CD8-positive, alpha-beta memory T cell (primary cell): ENCODE measurements at regions not wholly inside any gene's neighbourhood (a gene's known extent, or its start where the extent isn't known, plus 50 kb on each side); places are given as distances from the start of the nearest gene placed in this dataset.

Experiments
- CTCF ChIA-PET: fragments of 350-600 bp; sonication (Branson Sonifier 250); formaldehyde crosslinking; loops from one replicate; lab custom pipeline; 2021; ENCODE audit warnings: antibody characterized with exemption; lab: Charles Lee
- POLR2A ChIA-PET: fragments of 350-600 bp; sonication (Branson Sonifier 250); formaldehyde crosslinking; loops from one replicate; lab custom pipeline; 2021; ENCODE audit warnings: antibody characterized with exemption; lab: Charles Lee
- DNase-seq, 5 donors: peaks; one replicate each; pipeline versions ENCODE4 v3.0.0 to v3.0.0-alpha.2; 2020 to 2022; ENCODE audit warnings: mixed read lengths in 1 of 5
- H3K27ac ChIP-seq: one replicate; pipeline ENCODE4 v1.7.0; 2013; ENCODE audit warnings: low read depth, mild to moderate bottlenecking, low read length, moderate library complexity
- H3K27me3 ChIP-seq: 2 replicates; pipeline ENCODE4 v1.7.0; 2013; ENCODE audit warnings: low read length, mild to moderate bottlenecking; ENCODE audit not compliant: insufficient read depth, poor library complexity, severe bottlenecking
- H3K36me3 ChIP-seq: 2 replicates; pipeline ENCODE4 v1.7.0; 2013; ENCODE audit warnings: mild to moderate bottlenecking, low read length, moderate library complexity; ENCODE audit not compliant: insufficient read depth
- H3K4me1 ChIP-seq: 2 replicates; pipeline ENCODE4 v1.7.0; 2013; ENCODE audit warnings: mild to moderate bottlenecking, low read length, moderate library complexity; ENCODE audit not compliant: insufficient read depth
- H3K4me3 ChIP-seq: 2 replicates; pipeline ENCODE4 v1.7.0; 2013; ENCODE audit warnings: mild to moderate bottlenecking, low read length
- H3K9me3 ChIP-seq: 2 replicates; pipeline ENCODE4 v1.7.0; 2013; ENCODE audit warnings: mild to moderate bottlenecking, low read length
- H3K27ac Mint-ChIP-seq, 8 donors: one replicate each; pipeline ENCODE4 v1.8.0; 2020 to 2021; ENCODE audit warnings: mixed read lengths in 8 of 8, mild to moderate bottlenecking in 6 of 8, inconsistent platforms in 3 of 8, moderate library complexity in 3 of 8
- H3K27me3 Mint-ChIP-seq, 2 donors: one replicate each; pipeline ENCODE4 v1.8.0; 2020 to 2021; ENCODE audit warnings: mixed read lengths in 2 of 2, mild to moderate bottlenecking in 1 of 2, moderate library complexity in 1 of 2
- H3K36me3 Mint-ChIP-seq, 3 donors: one replicate each; pipeline ENCODE4 v1.8.0; 2020 to 2021; ENCODE audit warnings: mixed read lengths in 3 of 3, inconsistent platforms in 1 of 3, mild to moderate bottlenecking in 1 of 3
- H3K4me1 Mint-ChIP-seq, 3 donors: one replicate each; pipeline ENCODE4 v1.8.0; 2020 to 2021; ENCODE audit warnings: mixed read lengths in 3 of 3, inconsistent platforms in 1 of 3, mild to moderate bottlenecking in 1 of 3
- H3K4me3 Mint-ChIP-seq, 7 donors: one replicate each; pipeline ENCODE4 v1.8.0; 2020 to 2021; ENCODE audit warnings: mixed read lengths in 7 of 7, mild to moderate bottlenecking in 6 of 7, moderate library complexity in 4 of 7, inconsistent platforms in 2 of 7
- H3K9me3 Mint-ChIP-seq, 5 donors: one replicate each; pipeline ENCODE4 v1.8.0; 2020 to 2022; ENCODE audit warnings: mixed read lengths in 5 of 5, mild to moderate bottlenecking in 3 of 5, moderate library complexity in 2 of 5, inconsistent platforms in 1 of 5

DNA sequence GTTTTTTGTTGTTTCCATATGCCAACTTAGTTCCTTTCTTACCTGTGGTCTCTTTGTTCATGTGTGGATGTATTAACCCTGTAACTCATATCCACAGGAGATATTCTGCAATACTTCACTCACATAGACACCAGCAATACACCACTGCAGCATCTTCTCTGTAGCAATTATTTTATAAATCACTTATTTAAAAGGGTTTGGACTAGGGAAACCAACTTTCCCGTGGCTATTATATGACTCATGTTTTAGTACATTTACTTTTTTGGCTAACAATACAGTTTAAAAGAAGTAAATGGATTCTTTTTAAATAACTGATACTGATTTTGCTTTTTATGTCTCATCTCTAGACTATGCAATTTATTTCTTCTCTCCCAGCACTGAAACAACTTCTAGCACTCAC lies 488.9 kb downstream of the MBD2 start:
- no peaks in the 10 kb centered on the region for H3K27me3 Mint-ChIP-seq
- H3K27ac Mint-ChIP-seq: no peak overlapping the region
- POLR2A ChIA-PET: no interaction called here
- H3K9me3 ChIP-seq: no peaks in the 10 kb centered on the region
- DNase-seq: no peak
- CTCF ChIA-PET: no interaction called here
- no peaks in the 10 kb centered on the region for H3K4me1 Mint-ChIP-seq
- H3K27me3 ChIP-seq: no peaks in the 10 kb centered on the region
- no peaks in the 10 kb centered on the region for H3K4me1 ChIP-seq
- H3K4me3 ChIP-seq: no peak overlapping the region
- H3K9me3 Mint-ChIP-seq: peaks cover 0 to 14% (median 9%) of the 10 kb centered on the region in 5 donors
- H3K36me3 ChIP-seq: no peaks in the 10 kb centered on the region
- no peak overlapping the region for H3K4me3 Mint-ChIP-seq
- no peak overlapping the region for H3K27ac ChIP-seq
- no peaks in the 10 kb centered on the region for H3K36me3 Mint-ChIP-seq

DNA sequence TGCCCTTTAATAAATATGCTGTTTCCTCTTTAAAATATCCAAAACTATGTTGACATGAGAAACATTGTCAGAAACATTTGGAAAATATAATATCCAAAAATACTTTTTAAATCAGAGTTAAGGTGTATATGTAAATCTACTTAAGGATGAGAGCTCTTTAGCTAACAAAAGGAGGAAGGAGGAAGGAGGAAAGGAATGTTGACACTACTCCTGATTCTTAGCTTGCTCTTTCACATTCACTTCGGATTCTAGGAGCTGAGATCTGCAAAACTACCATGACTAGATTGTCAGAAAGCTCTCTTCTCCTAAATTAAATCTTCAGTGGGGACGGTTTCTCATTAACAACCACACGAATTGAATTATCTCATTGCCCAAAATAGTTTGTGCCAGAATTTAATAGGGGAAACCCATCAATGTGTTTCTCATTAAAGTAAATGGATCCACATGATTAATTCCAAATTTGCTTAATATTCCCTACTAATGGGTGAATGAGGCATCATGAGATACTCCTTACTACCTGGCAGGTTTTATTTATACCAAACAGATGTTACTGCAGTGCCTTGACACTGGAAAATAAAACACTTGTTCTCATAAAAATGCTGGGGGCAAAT lies 509.1 kb downstream of the MBD2 start:
- no peaks in the 10 kb centered on the region for H3K36me3 Mint-ChIP-seq
- Histone ChIP-seq H3K27ac (no peak overlapping the region), H3K27me3 (no peaks in the 10 kb centered on the region), H3K9me3 (no peaks in the 10 kb centered on the region), H3K4me1 (no peaks in the 10 kb centered on the region), H3K4me3 (no peak overlapping the region), H3K36me3 (no peaks in the 10 kb centered on the region)
- ChIA-PET CTCF (no interaction called here), POLR2A (no interaction called here)
- no peaks in the 10 kb centered on the region for H3K27me3 Mint-ChIP-seq
- no peak overlapping the region for H3K4me3 Mint-ChIP-seq
- H3K27ac Mint-ChIP-seq: no peak overlapping the region
- H3K4me1 Mint-ChIP-seq: no peaks in the 10 kb centered on the region
- peaks cover 0 to 3% (median 0%) of the 10 kb centered on the region in 5 donors for H3K9me3 Mint-ChIP-seq
- DNase-seq: no peak

DNA sequence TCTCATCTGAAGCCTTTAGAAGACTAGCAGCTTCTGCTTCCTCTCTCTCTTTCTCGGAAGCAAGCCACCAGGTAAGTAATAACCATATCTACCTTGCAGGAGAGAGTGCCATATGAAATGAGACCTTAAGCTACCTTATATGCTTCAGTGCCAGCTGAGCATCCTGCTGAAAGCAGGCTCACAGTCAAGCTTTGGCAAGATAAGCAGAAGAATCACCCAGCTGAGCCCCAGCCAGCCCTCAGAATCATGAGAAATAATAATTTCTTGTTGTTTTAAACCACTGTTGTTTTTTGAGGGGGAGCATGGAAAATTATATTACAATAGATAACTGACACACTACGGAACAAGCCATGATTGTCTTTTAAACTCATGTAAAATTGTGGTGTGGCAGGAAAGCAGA lies 514.4 kb downstream of the MBD2 start:
- Mint-ChIP-seq H3K9me3 (peaks cover 0 to 7% (median 3%) of the 10 kb centered on the region in 5 donors), H3K27ac (no peak overlapping the region), H3K36me3 (no peaks in the 10 kb centered on the region), H3K4me1 (no peaks in the 10 kb centered on the region), H3K27me3 (peaks cover 0 to 2% of the 10 kb centered on the region in 2 donors), H3K4me3 (no peak overlapping the region)
- Histone ChIP-seq H3K9me3 (no peaks in the 10 kb centered on the region), H3K36me3 (no peaks in the 10 kb centered on the region), H3K27me3 (no peaks in the 10 kb centered on the region), H3K4me1 (no peaks in the 10 kb centered on the region), H3K4me3 (no peak overlapping the region), H3K27ac (no peak overlapping the region)
- no peak for DNase-seq
- ChIA-PET CTCF (no interaction called here), POLR2A (no interaction called here)

DNA sequence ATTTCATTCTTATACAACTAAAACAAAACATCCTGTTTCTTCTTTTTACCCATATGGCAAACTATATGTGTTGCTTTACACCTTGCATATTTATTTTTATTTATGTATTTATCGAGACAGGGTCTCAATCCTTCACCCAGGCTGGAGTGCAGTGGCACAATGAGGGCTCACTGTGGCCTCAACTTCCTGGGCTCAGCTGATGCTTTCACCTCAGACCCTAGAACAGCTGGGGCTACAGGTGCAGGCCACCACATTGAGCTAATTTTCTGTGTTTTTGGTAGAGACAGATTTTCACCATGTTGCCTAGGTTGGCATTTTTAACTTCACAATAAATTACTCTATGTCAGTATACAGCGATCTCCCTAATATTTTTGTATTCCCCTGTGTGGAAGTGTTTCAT lies 522.0 kb downstream of the MBD2 start:
- Mint-ChIP-seq H3K4me3 (no peak overlapping the region), H3K9me3 (peaks cover 0 to 3% (median 0%) of the 10 kb centered on the region in 5 donors), H3K4me1 (no peaks in the 10 kb centered on the region), H3K36me3 (no peaks in the 10 kb centered on the region), H3K27ac (no peak overlapping the region), H3K27me3 (peaks cover 0 to 2% of the 10 kb centered on the region in 2 donors)
- H3K4me1 ChIP-seq: no peaks in the 10 kb centered on the region
- H3K9me3 ChIP-seq: no peaks in the 10 kb centered on the region
- ChIA-PET CTCF (no interaction called here), POLR2A (no interaction called here)
- no peak overlapping the region for H3K27ac ChIP-seq
- H3K4me3 ChIP-seq: no peak overlapping the region
- no peaks in the 10 kb centered on the region for H3K36me3 ChIP-seq
- no peak for DNase-seq
- no peaks in the 10 kb centered on the region for H3K27me3 ChIP-seq

DNA sequence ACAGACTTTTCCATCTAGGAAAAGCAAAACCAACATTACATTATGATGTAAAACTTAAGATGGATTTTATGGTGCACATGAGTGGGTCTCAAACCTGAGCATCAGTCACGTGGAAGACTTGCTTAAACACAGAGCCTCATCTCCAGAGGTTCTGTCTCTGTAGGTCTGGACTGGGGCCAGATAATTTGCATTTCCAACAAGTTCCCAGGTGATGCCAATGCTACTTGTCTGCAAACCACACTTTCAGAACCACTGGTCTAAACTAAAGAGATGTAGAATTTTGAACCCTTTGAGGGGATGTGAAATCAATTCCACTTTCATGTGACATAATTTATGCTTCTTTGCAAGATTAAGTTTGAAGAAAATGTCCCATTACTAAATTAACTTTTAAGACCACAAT lies 522.8 kb downstream of the MBD2 start:
- ChIA-PET POLR2A (no interaction called here), CTCF (no interaction called here)
- no peak overlapping the region for H3K27ac ChIP-seq
- no peaks in the 10 kb centered on the region for H3K9me3 ChIP-seq
- no peaks in the 10 kb centered on the region for H3K4me1 Mint-ChIP-seq
- H3K36me3 Mint-ChIP-seq: no peaks in the 10 kb centered on the region
- H3K36me3 ChIP-seq: no peaks in the 10 kb centered on the region
- no peak overlapping the region for H3K27ac Mint-ChIP-seq
- H3K27me3 Mint-ChIP-seq: peaks cover 0 to 2% of the 10 kb centered on the region in 2 donors
- H3K4me3 ChIP-seq: no peak overlapping the region
- H3K4me3 Mint-ChIP-seq: no peak overlapping the region
- no peak for DNase-seq
- H3K4me1 ChIP-seq: no peaks in the 10 kb centered on the region
- H3K27me3 ChIP-seq: no peaks in the 10 kb centered on the region
- H3K9me3 Mint-ChIP-seq: peaks cover 0 to 3% (median 0%) of the 10 kb centered on the region in 5 donors

DNA sequence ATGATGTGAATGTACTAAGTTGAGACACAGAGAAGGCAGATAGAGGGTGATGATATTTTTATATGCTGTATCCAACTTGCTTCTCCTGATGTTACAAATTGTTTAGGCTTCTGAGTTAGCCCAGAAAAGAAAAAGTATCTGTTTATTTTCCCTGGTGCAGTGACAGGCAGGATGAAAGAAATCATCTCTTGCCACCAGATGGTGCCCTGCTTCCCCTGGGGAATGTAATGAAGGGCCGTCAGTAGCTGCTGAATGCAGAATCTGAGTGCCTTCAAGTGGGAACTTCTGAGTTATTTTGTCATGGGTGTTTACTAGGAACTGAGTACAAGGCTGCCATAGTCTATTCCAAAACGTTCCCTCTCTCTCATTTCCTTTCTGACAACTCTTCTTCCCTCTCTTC lies 525.6 kb downstream of the MBD2 start:
- H3K4me1 ChIP-seq: no peaks in the 10 kb centered on the region
- no peaks in the 10 kb centered on the region for H3K27me3 Mint-ChIP-seq
- POLR2A ChIA-PET: no interaction called here

DNA sequence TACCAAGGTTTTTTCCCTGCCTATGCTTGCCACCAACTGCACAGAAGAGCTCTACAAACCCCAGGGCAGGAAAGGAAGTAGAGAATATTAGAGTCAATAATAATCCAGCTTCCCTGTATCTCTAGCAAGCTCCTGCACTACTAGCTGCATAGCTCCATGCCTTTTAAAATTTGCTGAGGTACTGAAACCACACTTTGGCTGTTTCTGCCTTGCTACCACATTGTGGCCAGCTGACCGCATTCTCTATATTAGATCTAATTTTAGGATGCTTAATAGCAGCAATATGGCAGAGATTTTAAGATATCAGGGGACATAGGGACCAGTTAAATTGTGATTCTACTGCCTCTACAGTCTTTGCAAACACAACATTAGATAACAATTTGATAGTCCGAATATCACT lies 534.6 kb downstream of the MBD2 start:
- Mint-ChIP-seq H3K4me1 (no peaks in the 10 kb centered on the region), H3K9me3 (peaks cover 0 to 5% (median 2%) of the 10 kb centered on the region in 5 donors), H3K27me3 (no peaks in the 10 kb centered on the region), H3K36me3 (no peaks in the 10 kb centered on the region), H3K4me3 (no peak overlapping the region), H3K27ac (no peak overlapping the region)
- Histone ChIP-seq H3K4me3 (no peak overlapping the region), H3K27me3 (no peaks in the 10 kb centered on the region), H3K9me3 (no peaks in the 10 kb centered on the region), H3K27ac (no peak overlapping the region), H3K36me3 (no peaks in the 10 kb centered on the region), H3K4me1 (no peaks in the 10 kb centered on the region)
- ChIA-PET POLR2A (no interaction called here), CTCF (no interaction called here)
- no peak for DNase-seq

More for the DNA sequence above, 525.6 kb downstream of the MBD2 start:
- DNase-seq: no peak
- CTCF ChIA-PET: no interaction called here
- Histone ChIP-seq H3K36me3 (no peaks in the 10 kb centered on the region), H3K4me3 (no peak overlapping the region), H3K9me3 (no peaks in the 10 kb centered on the region), H3K27ac (no peak overlapping the region), H3K27me3 (no peaks in the 10 kb centered on the region)
- Mint-ChIP-seq H3K27ac (no peak overlapping the region), H3K4me1 (no peaks in the 10 kb centered on the region), H3K9me3 (peaks cover 0 to 5% (median 3%) of the 10 kb centered on the region in 5 donors), H3K4me3 (no peak overlapping the region), H3K36me3 (no peaks in the 10 kb centered on the region)

DNA sequence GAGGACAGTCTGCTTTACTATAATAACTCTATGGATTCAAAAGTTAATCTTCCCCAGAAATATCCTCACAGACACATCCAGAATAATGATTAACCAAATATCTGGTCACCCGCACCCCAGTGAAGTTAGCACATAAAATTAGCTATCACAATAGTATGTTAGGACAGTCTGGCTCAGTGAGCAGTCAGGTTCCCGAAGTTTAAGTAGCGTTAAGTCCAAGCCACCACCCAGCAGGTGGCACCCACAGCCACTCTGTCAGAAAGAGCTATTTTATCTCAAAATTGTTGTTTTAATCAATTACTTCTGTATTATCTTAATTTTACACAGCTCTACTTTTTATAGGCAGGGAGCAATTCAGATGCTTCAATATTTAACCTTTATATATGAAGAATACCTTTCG lies 537.5 kb downstream of the MBD2 start:
- no peaks in the 10 kb centered on the region for H3K27me3 Mint-ChIP-seq
- H3K27me3 ChIP-seq: no peaks in the 10 kb centered on the region
- DNase-seq: no peak
- no peaks in the 10 kb centered on the region for H3K4me1 Mint-ChIP-seq
- peaks cover 0 to 7% (median 2%) of the 10 kb centered on the region in 5 donors for H3K9me3 Mint-ChIP-seq
- no peak overlapping the region for H3K27ac Mint-ChIP-seq
- H3K27ac ChIP-seq: no peak overlapping the region
- H3K36me3 ChIP-seq: no peaks in the 10 kb centered on the region
- no peaks in the 10 kb centered on the region for H3K4me1 ChIP-seq
- ChIA-PET POLR2A (no interaction called here), CTCF (no interaction called here)
- H3K4me3 Mint-ChIP-seq: no peak overlapping the region
- H3K9me3 ChIP-seq: no peaks in the 10 kb centered on the region
- H3K4me3 ChIP-seq: no peak overlapping the region
- H3K36me3 Mint-ChIP-seq: no peaks in the 10 kb centered on the region
